Neural crest cell (in vitro differentiated cells): ENCODE measurements at regions not wholly inside any gene's neighbourhood (a gene's known extent, or its start where the extent isn't known, plus 50 kb on each side); places are given as distances from the start of the nearest gene placed in this dataset.
"Not testable (repeated sequence)": the region's sequence is repeated elsewhere in the genome, so short reads cannot be mapped to it uniquely, and the experiment has no call there.

Experiments
- DNase-seq: peaks from one replicate; pipeline ENCODE4 v3.0.0; 2021; ENCODE audit warnings: low read depth, mixed read lengths, low spot score
- H3K27ac Mint-ChIP-seq: one replicate; pipeline ENCODE4 v1.8.0; 2021; ENCODE audit warnings: mild to moderate bottlenecking, mixed read lengths; ENCODE audit not compliant: unreplicated experiment
- H3K27me3 Mint-ChIP-seq: 2 replicates; pipeline ENCODE4 v1.8.0; 2021; ENCODE audit warnings: low read depth, mild to moderate bottlenecking, mixed read lengths
- H3K36me3 Mint-ChIP-seq: 2 replicates; pipeline ENCODE4 v1.8.0; 2021; ENCODE audit warnings: low read depth, mild to moderate bottlenecking, mixed read lengths
- H3K4me1 Mint-ChIP-seq: 2 replicates; pipeline ENCODE4 v1.8.0; 2021; ENCODE audit warnings: mixed read lengths
- H3K4me3 Mint-ChIP-seq: one replicate; pipeline ENCODE4 v1.8.0; 2021; ENCODE audit warnings: mild to moderate bottlenecking, mixed read lengths
- H3K9me3 Mint-ChIP-seq: 2 replicates; pipeline ENCODE4 v1.8.0; 2021; ENCODE audit warnings: mixed read lengths
- CTCF ChIP-seq: fragments of 200-600 bp; sonication (generic); conservative IDR thresholded peaks from 2 replicates; pipeline ENCODE4 v1.5.0; 2021; ENCODE audit warnings: antibody characterized with exemption, mild to moderate bottlenecking

- no peak for DNase-seq
- peaks cover 2% of the 10 kb centered on the region for H3K27me3 Mint-ChIP-seq
- no peak overlapping the region for H3K27ac Mint-ChIP-seq
- no peaks in the 10 kb centered on the region for H3K9me3 Mint-ChIP-seq
- H3K4me1 Mint-ChIP-seq: peaks cover 7% of the 10 kb centered on the region
- no peak overlapping the region for H3K4me3 Mint-ChIP-seq
- no peaks in the 10 kb centered on the region for H3K36me3 Mint-ChIP-seq
- TF ChIP-seq CTCF: no peak
Measured at GRCh38 chr12:126437934-126438333, 1372.7 kb downstream of the AACS start.

- no peak overlapping the region for H3K27ac Mint-ChIP-seq
- no peak for DNase-seq
- no peak overlapping the region for H3K4me3 Mint-ChIP-seq
- TF ChIP-seq CTCF: no peak
- peaks cover 9% of the 10 kb centered on the region for H3K9me3 Mint-ChIP-seq
- peaks cover 5% of the 10 kb centered on the region for H3K27me3 Mint-ChIP-seq
- no peaks in the 10 kb centered on the region for H3K36me3 Mint-ChIP-seq
- H3K4me1 Mint-ChIP-seq: no peaks in the 10 kb centered on the region
Measured at GRCh38 chr12:126443977-126444376, 1378.7 kb downstream of the AACS start.

GRCh38 chr12:126447346-126447745 lies 1382.1 kb downstream of the AACS start:
- Mint-ChIP-seq H3K4me1 (no peaks in the 10 kb centered on the region), H3K36me3 (no peaks in the 10 kb centered on the region), H3K27me3 (peaks cover 4% of the 10 kb centered on the region), H3K4me3 (no peak overlapping the region), H3K9me3 (peaks cover 9% of the 10 kb centered on the region), H3K27ac (no peak overlapping the region)
- TF ChIP-seq CTCF: no peak
- no peak for DNase-seq

GRCh38 chr12:126451809-126452208 lies 1386.6 kb downstream of the AACS start:
- Mint-ChIP-seq H3K27me3 (no peaks in the 10 kb centered on the region), H3K27ac (no peak overlapping the region), H3K4me1 (peaks cover 11% of the 10 kb centered on the region), H3K9me3 (peaks cover 6% of the 10 kb centered on the region), H3K36me3 (no peaks in the 10 kb centered on the region), H3K4me3 (no peak overlapping the region)
- no peak for TF ChIP-seq CTCF
- DNase-seq: no peak

GRCh38 chr12:126452686-126453085 lies 1387.5 kb downstream of the AACS start:
- H3K27me3 Mint-ChIP-seq, H3K4me3 Mint-ChIP-seq, H3K27ac Mint-ChIP-seq, H3K36me3 Mint-ChIP-seq, DNase-seq, H3K9me3 Mint-ChIP-seq: not testable (repeated sequence)
- peaks cover 11% of the 10 kb centered on the region for H3K4me1 Mint-ChIP-seq

- DNase-seq: no peak
- H3K36me3 Mint-ChIP-seq: no peaks in the 10 kb centered on the region
- H3K4me3 Mint-ChIP-seq: no peak overlapping the region
- no peak for TF ChIP-seq CTCF
- H3K9me3 Mint-ChIP-seq: no peaks in the 10 kb centered on the region
- H3K27ac Mint-ChIP-seq: peak overlapping the region; percentile 37
- no peaks in the 10 kb centered on the region for H3K27me3 Mint-ChIP-seq
- H3K4me1 Mint-ChIP-seq: peaks cover 20% of the 10 kb centered on the region
Measured at GRCh38 chr12:126454581-126454980, 1389.3 kb downstream of the AACS start.
